ENCODE measurements at regions not wholly inside any gene's neighbourhood (a gene's known extent, or its start where the extent isn't known, plus 50 kb on each side); places are given as distances from the start of the nearest gene placed in this dataset.

DNA sequence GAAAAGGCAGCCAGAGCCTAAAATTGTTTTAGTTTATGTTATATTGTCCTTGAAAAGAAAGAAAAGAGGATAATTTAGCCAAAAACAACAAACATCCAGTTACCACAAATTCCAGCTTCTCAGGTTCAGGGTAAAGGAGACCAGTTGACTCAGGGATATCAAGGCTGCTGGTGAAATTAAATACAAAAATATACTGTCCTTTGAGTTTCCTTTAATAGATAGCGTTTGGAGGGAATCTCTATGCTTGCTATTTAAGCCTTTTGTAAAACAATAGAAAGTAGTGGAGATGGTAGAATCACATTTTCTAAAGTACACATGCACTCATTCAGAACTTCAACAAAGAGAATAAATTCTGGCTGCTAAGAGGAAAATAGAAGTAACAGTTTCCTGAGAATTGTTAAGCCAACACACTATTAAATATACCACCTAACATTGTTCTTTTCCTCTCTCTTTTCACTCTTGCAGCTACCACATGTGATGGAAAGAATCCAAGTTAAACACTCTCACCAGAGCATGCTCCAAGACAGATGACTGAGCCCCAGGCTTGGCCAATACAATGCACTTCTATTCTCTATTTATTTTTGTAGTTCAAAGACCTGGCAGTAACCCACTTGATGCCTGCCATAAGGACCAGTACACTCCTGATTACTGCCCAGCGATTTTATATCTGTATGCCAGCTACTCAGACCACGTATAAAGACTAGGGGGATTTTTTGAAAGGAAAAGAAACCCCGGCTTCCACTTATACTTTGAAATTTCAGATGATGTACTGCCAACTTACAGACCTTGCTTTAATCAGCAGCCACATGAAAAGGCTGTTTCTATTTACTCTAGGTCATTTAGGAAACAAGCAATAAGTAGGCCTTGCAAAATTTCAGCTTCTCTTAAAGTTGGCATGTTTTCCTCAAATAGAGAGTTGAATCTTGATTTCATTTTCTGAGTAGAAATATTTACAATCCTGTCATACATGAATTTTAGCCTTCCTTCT, 756.9 kb downstream of the FAT4 start:
- Mint-ChIP-seq H3K27ac (no peak overlapping the region), H3K36me3 (ENCODE audit: low read depth) (no peaks in the 10 kb centered on the region), H3K4me3 (no peak overlapping the region), H3K9me3 (peaks cover 2% of the 10 kb centered on the region), H3K4me1 (ENCODE audit: low read depth) (no peaks in the 10 kb centered on the region), H3K27me3 (ENCODE audit: low read depth) (no peaks in the 10 kb centered on the region)
- no peak for DNase-seq
- intact Hi-C loops (cut with micrococcal nuclease) = no loop called here
- CTCF ChIA-PET = no interaction called here

DNA sequence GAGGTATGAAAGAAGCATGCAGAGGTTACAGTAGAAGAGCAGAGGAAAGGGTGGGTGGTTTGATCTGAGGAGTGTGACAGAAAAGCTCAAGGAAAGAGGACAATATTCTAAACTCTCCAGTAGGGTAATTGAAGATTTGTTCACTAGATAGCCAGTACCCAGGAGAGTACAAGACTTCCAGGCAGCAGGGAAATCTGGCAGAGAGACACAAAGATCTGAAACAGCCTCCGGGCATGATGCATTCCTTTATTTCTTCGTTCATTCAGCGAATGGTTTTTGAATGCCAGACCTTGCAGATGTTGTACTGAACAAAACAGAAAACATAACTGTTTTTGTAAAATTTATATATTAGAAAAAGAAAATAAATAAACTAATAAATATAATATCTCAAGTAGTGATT, 766.6 kb downstream of the FAT4 start:
- Mint-ChIP-seq H3K36me3 (ENCODE audit: low read depth) (no peaks in the 10 kb centered on the region), H3K4me1 (ENCODE audit: low read depth) (no peaks in the 10 kb centered on the region), H3K27ac (no peak overlapping the region), H3K27me3 (ENCODE audit: low read depth) (no peaks in the 10 kb centered on the region), H3K9me3 (peaks cover 8% of the 10 kb centered on the region), H3K4me3 (no peak overlapping the region)
- CTCF ChIA-PET = no interaction called here
- no peak for DNase-seq
- intact Hi-C loops (cut with micrococcal nuclease) = no loop called here

- H3K27ac Mint-ChIP-seq = no peak overlapping the region
- no peaks in the 10 kb centered on the region for H3K4me1 Mint-ChIP-seq (ENCODE audit: low read depth)
- intact Hi-C loops (cut with micrococcal nuclease) = no loop called here
- DNase-seq = no peak
- no peak overlapping the region for H3K4me3 Mint-ChIP-seq
- no peaks in the 10 kb centered on the region for H3K27me3 Mint-ChIP-seq (ENCODE audit: low read depth)
- H3K9me3 Mint-ChIP-seq = peaks cover 5% of the 10 kb centered on the region
- no peaks in the 10 kb centered on the region for H3K36me3 Mint-ChIP-seq (ENCODE audit: low read depth)
- CTCF ChIA-PET = no interaction called here
These were observed 771.3 kb downstream of the FAT4 start for GRCh38 chr4:126086041-126086440.

DNA sequence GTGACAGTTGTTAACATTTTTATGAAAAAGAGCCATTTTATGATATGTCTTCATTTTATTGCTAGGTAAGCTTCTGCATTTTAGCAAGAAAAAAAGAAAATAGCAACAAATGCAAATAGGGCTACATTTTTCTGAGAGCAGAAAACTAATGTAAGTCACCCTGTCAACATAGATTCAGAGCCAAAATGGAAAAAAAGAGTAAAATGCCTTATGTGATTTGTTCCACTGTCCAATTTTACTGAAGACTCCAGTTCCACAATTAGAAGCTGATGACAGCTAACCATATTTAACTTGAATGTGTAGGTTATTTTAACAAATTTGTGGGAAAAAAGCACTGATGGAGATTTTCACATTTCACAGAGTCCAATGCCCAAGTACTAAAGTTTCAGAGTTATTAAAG, 772.3 kb downstream of the FAT4 start:
- no peak overlapping the region for H3K4me3 Mint-ChIP-seq
- H3K4me1 Mint-ChIP-seq (ENCODE audit: low read depth) = no peaks in the 10 kb centered on the region
- H3K27me3 Mint-ChIP-seq (ENCODE audit: low read depth) = no peaks in the 10 kb centered on the region
- peaks cover 1% of the 10 kb centered on the region for H3K9me3 Mint-ChIP-seq
- no peak overlapping the region for H3K27ac Mint-ChIP-seq
- H3K36me3 Mint-ChIP-seq (ENCODE audit: low read depth) = no peaks in the 10 kb centered on the region
- CTCF ChIA-PET = interaction anchor here (0.6 kb wide), 1 partner anchor 23 kb away, joined by 3 read pairs; no protein-coding TSS in a partner anchor
- no peak for DNase-seq
- intact Hi-C loops (cut with micrococcal nuclease) = no loop called here

GRCh38 chr4:126097155-126097799, 782.5 kb downstream of the FAT4 start:
- Mint-ChIP-seq H3K27ac (no peak overlapping the region), H3K36me3 (ENCODE audit: low read depth) (no peaks in the 10 kb centered on the region), H3K9me3 (peaks cover 2% of the 10 kb centered on the region), H3K4me3 (no peak overlapping the region), H3K27me3 (ENCODE audit: low read depth) (no peaks in the 10 kb centered on the region), H3K4me1 (ENCODE audit: low read depth) (no peaks in the 10 kb centered on the region)
- no peak for DNase-seq
- intact Hi-C loops (cut with micrococcal nuclease) = no loop called here
- CTCF ChIA-PET = interaction anchor here (0.6 kb wide), 1 partner anchor 143 kb away, joined by 3 read pairs; no protein-coding TSS in a partner anchor

- peaks cover 4% of the 10 kb centered on the region for H3K9me3 Mint-ChIP-seq
- DNase-seq = no peak
- H3K4me1 Mint-ChIP-seq (ENCODE audit: low read depth) = no peaks in the 10 kb centered on the region
- no peak overlapping the region for H3K4me3 Mint-ChIP-seq
- CTCF ChIA-PET = no interaction called here
- intact Hi-C loops (cut with micrococcal nuclease) = no loop called here
- H3K27me3 Mint-ChIP-seq (ENCODE audit: low read depth) = no peaks in the 10 kb centered on the region
- H3K27ac Mint-ChIP-seq = no peak overlapping the region
- no peaks in the 10 kb centered on the region for H3K36me3 Mint-ChIP-seq (ENCODE audit: low read depth)
These were observed 791.9 kb downstream of the FAT4 start for GRCh38 chr4:126106658-126107057.

DNA sequence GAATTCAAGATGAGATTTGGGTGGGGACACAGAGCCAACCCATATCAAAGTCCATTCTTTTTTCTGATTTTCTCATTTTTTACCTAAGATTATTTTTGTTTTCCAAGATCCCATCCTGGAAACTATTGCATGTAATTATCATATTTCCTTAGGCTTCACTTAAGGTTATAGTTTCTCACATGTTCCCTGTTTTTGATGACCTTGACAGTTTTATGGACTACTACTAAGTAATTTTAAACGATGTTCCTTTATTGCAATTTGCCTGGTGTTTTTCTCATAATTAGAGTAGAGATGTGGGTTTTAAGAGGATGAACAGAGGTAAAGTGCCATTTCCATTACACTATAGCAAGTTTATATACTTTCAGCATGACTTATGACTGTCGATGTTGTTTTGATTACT, 795.1 kb downstream of the FAT4 start:
- Mint-ChIP-seq H3K27ac (no peak overlapping the region), H3K4me1 (ENCODE audit: low read depth) (no peaks in the 10 kb centered on the region), H3K4me3 (no peak overlapping the region), H3K36me3 (ENCODE audit: low read depth) (no peaks in the 10 kb centered on the region), H3K9me3 (peaks cover 11% of the 10 kb centered on the region), H3K27me3 (ENCODE audit: low read depth) (no peaks in the 10 kb centered on the region)
- intact Hi-C loops (cut with micrococcal nuclease) = no loop called here
- CTCF ChIA-PET = interaction anchor here (0.7 kb wide), 1 partner anchor 23 kb away, joined by 3 read pairs; no protein-coding TSS in a partner anchor
- no peak for DNase-seq

DNA sequence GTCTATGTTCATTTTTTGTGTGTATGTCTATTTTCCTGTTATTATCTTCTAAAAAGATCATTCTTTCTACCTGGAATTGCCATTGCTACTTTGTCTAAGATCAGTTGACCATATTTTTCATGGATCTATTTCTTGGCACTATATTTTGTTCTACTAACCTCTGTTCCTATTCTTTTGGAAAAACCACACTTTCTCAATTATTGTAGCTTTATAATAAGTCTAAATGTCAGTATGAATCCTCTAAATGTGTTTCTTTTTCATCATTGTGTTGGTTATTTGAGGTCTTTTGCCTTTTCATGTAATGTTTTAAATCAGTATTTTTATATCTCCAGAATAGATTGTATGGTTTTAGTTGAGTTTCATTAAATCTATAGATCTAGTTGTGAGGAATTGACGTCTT, 798.3 kb downstream of the FAT4 start:
- Mint-ChIP-seq H3K27me3 (ENCODE audit: low read depth) (no peaks in the 10 kb centered on the region), H3K36me3 (ENCODE audit: low read depth) (no peaks in the 10 kb centered on the region), H3K27ac (no peak overlapping the region), H3K9me3 (peaks cover 15% of the 10 kb centered on the region), H3K4me3 (no peak overlapping the region), H3K4me1 (ENCODE audit: low read depth) (no peaks in the 10 kb centered on the region)
- DNase-seq = no peak
- intact Hi-C loops (cut with micrococcal nuclease) = no loop called here
- CTCF ChIA-PET = no interaction called here

DNA sequence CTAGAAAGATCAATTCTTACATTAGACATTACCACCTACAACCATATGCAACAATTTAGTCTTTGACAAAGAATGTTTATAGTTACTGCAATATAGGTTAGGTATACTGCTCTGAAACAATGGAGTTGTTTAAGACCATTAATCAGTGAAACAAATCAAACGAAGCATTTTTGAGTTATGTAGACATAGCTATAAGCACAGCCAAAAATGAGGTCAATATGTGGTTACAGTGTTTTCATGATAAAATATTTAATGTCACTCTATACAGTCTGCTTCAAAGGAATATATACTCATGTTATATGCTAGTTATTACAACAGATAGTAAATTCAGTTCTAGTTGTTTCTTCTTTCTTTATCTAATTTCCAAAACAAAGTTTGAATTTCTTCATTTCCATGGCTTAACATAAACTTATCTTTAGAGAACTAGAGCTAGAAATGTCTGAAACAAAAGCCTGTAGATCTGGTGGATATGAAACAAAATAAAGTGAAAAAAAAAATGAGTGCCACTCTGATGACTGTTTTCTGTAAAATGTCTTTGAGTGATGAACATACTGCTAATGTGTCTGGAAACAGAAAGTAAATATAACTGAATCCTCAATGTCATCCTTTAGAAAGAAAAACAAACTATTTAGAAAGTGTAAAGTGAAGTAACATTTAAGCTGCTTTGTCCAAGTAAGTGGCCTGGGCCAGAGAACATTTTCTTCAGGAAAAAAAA, 809.0 kb downstream of the FAT4 start:
- Mint-ChIP-seq H3K36me3 (ENCODE audit: low read depth) (no peaks in the 10 kb centered on the region), H3K4me1 (ENCODE audit: low read depth) (no peaks in the 10 kb centered on the region), H3K27me3 (ENCODE audit: low read depth) (no peaks in the 10 kb centered on the region), H3K4me3 (no peak overlapping the region), H3K9me3 (peaks cover 2% of the 10 kb centered on the region), H3K27ac (no peak overlapping the region)
- CTCF ChIA-PET = no interaction called here
- intact Hi-C loops (cut with micrococcal nuclease) = no loop called here
- DNase-seq = no peak

DNA sequence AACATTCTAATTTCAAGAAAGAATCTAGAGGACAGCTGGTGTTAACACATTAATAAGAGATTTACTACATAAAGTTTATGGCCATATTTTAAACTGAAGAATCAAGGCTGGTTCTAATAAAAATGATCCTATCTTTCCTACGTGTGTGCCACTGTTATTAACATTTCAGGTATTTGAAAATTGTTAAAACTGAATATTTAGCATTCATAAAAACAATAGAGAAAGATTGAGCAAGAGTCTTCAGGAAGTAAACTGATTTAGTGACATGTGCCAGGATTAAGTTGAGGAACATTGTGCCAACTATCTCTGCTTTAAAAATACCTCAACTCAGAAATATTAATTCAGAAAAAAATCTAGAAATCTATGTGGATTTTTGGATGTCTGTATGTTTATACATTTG, 810.1 kb downstream of the FAT4 start:
- DNase-seq = no peak
- no peaks in the 10 kb centered on the region for H3K4me1 Mint-ChIP-seq (ENCODE audit: low read depth)
- no peaks in the 10 kb centered on the region for H3K9me3 Mint-ChIP-seq
- H3K27me3 Mint-ChIP-seq (ENCODE audit: low read depth) = no peaks in the 10 kb centered on the region
- H3K36me3 Mint-ChIP-seq (ENCODE audit: low read depth) = no peaks in the 10 kb centered on the region
- CTCF ChIA-PET = no interaction called here
- no peak overlapping the region for H3K4me3 Mint-ChIP-seq
- intact Hi-C loops (cut with micrococcal nuclease) = no loop called here
- no peak overlapping the region for H3K27ac Mint-ChIP-seq

DNA sequence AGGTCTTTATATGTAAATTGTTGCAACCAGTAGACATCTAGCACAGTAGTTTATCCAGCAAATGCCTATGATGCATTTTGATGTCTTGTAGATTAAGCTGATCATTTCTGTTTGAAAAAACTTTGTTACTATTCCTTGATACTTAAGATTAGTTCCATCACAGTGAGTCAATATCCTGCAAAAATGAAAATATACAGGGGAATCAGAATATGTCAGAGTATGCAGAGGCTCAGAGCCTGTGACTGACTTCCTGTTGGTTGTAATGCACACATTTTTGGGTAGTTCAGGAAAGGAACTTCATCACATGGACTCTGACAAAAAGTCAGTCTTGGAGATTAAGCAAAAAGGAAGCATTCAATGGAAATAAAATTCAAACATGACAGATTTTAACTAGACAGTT, 815.5 kb downstream of the FAT4 start:
- no peaks in the 10 kb centered on the region for H3K27me3 Mint-ChIP-seq (ENCODE audit: low read depth)
- H3K27ac Mint-ChIP-seq = no peak overlapping the region
- no peak overlapping the region for H3K4me3 Mint-ChIP-seq
- no peak for DNase-seq
- CTCF ChIA-PET = no interaction called here
- H3K36me3 Mint-ChIP-seq (ENCODE audit: low read depth) = no peaks in the 10 kb centered on the region
- intact Hi-C loops (cut with micrococcal nuclease) = no loop called here
- no peaks in the 10 kb centered on the region for H3K4me1 Mint-ChIP-seq (ENCODE audit: low read depth)
- peaks cover 4% of the 10 kb centered on the region for H3K9me3 Mint-ChIP-seq

DNA sequence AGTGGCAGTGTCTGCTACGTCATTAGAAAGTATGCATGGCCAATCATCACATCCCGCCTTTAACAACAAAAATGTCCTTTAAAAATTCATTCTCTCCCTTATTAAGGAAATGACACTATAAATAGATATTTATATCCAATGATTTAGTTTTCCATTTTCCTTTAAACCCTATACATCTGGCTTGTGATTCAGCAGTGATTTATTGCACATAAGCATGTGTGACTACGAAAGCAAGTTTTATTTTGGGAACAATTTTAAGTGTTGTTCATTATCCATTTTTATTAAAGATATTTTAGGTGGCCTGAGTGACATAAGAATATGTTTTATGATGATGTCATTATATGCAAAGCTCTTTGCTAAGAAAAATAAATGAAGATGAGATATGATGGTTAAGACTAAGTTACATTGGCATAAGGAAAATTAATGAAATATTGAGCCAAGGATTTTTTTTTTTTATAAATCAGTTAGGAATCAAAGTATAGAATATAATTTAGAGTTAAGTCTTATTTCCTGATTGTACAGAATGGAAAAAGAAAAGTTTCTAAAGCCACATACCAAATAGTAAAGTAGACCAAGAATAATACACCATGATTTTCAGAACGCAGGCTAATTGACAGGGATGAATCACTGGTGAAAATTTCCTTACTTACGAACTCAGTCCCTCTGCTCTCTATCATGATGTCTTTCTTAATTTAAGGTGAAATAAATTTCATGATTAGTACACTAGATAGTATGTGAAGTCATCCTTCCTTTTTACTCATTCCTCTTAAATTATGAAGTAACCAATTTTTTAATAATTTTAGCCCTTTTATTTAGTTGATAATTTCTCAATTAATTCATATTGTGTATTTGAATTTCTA, 822.4 kb downstream of the FAT4 start:
- H3K9me3 Mint-ChIP-seq = peaks cover 6% of the 10 kb centered on the region
- no peaks in the 10 kb centered on the region for H3K36me3 Mint-ChIP-seq (ENCODE audit: low read depth)
- H3K4me3 Mint-ChIP-seq = no peak overlapping the region
- intact Hi-C loops (cut with micrococcal nuclease) = no loop called here
- no peak overlapping the region for H3K27ac Mint-ChIP-seq
- DNase-seq = no peak
- no peaks in the 10 kb centered on the region for H3K4me1 Mint-ChIP-seq (ENCODE audit: low read depth)
- no peaks in the 10 kb centered on the region for H3K27me3 Mint-ChIP-seq (ENCODE audit: low read depth)
- CTCF ChIA-PET = no interaction called here
